GM12873 (cell line): ENCODE measurements at regions not wholly inside any gene's neighbourhood (a gene's known extent, or its start where the extent isn't known, plus 50 kb on each side); places are given as distances from the start of the nearest gene placed in this dataset.

Experiments
- TF ChIP-seq, protein P1 (sequence below): IDR thresholded peaks from 2 replicates; pipeline ENCODE4 v1.5.1; 2012; ENCODE audit warnings: low read depth, mild to moderate bottlenecking, moderate library complexity, low read length, control low read depth; ENCODE audit not compliant: insufficient read depth; ENCODE audit errors: missing control alignments

DNA sequence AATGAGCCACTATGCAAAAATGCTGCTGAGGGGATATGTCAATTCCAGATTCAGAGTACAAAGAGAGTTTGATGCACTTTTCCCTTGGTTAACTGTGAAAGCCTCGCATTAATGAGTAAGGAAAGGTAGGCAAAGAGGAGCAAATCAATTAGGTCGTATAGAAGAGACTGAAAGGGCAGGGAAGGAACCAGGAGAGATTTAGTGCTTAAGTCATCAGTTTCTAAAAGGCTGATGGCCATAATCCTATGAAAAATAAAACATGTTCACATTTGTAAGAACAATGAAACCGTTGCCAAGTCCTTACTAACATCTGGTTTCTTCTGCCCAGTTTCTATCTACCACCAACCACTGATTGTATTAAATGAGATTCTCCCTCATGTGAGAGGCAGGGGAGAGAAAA lies 118.4 kb upstream of the PALMD start:
- TF ChIP-seq, protein P1, sequence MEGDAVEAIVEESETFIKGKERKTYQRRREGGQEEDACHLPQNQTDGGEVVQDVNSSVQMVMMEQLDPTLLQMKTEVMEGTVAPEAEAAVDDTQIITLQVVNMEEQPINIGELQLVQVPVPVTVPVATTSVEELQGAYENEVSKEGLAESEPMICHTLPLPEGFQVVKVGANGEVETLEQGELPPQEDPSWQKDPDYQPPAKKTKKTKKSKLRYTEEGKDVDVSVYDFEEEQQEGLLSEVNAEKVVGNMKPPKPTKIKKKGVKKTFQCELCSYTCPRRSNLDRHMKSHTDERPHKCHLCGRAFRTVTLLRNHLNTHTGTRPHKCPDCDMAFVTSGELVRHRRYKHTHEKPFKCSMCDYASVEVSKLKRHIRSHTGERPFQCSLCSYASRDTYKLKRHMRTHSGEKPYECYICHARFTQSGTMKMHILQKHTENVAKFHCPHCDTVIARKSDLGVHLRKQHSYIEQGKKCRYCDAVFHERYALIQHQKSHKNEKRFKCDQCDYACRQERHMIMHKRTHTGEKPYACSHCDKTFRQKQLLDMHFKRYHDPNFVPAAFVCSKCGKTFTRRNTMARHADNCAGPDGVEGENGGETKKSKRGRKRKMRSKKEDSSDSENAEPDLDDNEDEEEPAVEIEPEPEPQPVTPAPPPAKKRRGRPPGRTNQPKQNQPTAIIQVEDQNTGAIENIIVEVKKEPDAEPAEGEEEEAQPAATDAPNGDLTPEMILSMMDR, result no peak

DNA sequence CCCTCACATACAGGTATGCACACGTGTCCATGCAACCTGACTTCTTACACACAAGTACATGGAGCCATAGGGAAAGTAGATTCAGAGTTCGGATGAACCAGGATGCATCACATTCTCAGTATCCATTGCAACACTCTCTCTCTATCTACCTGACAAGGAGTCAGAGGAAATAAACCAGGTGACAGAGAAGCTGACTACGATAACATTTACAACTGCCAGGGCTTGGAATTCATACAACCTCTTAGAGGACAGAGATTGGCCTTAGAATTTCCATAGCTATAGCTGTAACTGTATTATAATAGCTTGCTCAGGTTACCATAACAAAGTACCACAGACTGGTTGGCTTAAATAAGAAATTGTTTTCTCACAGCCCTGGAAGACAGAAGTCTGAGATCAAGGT lies 116.9 kb upstream of the PALMD start:
- TF ChIP-seq, protein P1, result no peak

DNA sequence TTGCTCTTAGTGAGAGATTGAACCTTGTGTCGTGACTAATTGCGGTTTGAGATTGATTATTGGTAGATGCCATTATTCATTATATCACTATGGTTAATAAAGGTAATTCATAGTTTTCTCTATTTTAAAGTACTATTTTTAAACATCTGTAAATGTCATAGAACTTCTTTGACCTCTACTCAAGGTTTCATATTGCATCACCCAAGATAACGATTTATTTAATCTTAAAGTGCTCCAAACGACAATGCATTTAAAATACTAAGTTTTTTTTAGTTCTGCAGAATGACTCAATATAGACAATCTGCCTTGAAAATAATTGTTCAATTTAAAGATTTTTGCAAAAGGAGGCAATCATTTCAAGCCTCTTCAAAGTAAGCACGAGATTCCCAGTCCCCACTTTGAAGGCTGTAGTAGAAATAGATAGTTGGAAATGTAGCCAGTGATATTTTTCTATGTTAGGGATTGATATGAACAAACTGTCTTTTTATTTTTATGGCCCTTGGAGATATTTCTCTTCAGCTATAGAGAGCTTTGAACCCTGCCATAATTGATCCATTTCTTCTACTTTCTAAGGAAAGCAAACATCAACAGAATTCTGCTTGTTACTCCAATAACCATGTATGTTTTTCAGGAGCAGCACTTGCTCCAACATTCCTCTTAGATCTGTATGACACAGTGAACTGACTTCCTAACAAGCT lies 114.2 kb upstream of the PALMD start:
- TF ChIP-seq, protein P1, result no peak

DNA sequence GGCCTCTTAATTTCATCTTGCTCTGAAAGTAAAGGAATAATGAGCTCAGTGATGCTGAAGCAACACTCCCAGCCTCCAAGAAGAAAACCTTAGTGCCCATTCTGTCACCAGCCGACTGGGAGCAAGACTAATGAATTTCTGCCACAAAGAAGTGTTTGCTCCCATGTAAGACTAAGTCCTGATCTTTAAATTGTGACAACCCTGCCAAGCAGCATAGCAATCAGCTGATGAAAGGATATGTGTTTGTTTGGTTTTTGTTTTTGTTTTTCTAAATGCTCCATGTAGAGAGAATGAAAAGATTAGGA lies 113.7 kb upstream of the PALMD start:
- TF ChIP-seq, protein P1, result no peak

DNA sequence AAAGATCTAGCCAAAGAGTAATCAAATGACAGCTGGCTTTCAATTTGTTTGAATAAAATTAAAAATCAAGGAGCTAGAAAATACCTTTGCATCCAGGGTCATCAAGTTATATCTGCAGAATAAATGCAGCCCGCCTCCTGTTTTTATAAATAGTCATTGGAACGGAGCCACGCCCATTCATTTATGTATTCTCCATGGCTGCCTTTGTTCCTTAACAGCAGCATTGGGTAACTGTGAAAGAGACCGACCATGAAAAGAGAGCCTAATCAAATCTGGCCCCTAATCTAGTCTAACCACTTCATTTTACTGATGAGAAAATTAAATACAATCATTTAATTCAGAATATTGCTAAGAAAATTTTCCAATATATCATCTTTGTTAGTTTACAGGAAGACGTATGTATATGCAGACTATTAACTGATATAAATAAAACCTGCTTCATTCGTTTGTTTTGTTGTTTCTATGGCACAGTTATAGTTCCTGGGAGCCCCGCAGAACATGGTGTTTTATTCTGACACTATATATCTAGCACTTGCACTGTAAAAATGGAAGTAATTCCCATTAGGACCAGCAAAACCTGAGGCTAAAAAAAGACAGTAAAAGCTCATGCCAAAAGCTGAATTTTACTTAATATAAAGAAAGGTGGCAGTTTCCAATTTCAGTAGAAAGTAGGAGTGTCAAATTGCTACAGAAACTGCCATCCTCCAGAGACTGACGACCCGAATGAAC lies 111.8 kb upstream of the PALMD start:
- TF ChIP-seq, protein P1, result no peak

DNA sequence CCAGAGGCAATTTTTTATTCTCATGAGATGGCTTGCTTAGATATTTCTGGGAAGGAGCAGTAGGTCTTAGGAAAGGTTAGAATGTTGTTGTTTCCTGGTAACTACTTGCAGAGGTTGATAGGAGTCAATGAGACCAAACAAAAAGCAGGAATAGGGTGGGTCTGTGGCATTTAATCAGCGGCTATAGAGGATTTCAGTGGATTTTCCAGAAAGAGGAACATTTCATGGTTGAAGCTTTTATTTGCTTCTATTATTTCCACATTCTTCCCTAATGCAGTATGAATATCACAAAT lies 111.3 kb upstream of the PALMD start:
- TF ChIP-seq, protein P1, result no peak

DNA sequence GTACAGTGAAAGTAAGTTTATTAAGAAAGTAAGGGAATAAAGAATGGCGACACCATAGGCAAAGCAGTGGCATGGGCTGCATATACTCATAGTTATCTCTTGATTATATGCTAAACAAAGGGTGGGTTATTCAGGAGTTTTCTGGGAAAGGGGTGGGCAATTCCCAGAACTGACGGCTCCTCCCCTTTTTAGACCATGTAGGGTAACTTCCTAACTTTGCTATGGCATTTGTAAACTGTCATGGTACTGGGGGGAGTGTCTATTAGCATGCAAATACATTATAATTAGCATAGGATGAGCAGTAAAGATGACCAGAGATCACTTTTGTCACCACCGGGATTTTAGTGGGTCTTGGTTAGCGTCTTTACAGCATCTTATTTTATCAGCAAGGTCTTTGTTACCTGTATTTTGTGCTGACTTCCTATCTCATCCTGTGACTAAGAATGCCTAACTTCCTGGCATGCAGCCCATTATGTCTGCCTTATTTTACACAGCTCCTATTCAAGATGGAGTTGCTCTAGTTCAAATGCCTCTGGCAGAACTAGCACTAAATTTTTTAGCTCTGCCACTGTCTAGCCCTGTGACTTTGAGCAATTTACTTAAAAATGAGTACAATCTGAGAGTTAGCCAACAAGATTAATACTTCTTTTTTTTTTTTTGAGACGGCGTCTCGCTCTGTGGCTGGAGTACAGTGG lies 110.3 kb upstream of the PALMD start:
- TF ChIP-seq, protein P1, result no peak
